ENCODE measurements at regions not wholly inside any gene's neighbourhood (a gene's known extent, or its start where the extent isn't known, plus 50 kb on each side); places are given as distances from the start of the nearest gene placed in this dataset.

GRCh38 chr11:27857588-27857987 lies 157.3 kb upstream of the BDNF start:
- no peak for TF ChIP-seq CTCF (IDR thresholded peaks at IDR 0.05; ENCODE audit: control extremely low read depth in 1 of 3, insufficient read depth in 1 of 3, low read depth in 1 of 3, low read length in 3 of 3)
- no peak for TF ChIP-seq ATF3 (IDR thresholded peaks at IDR 0.05; ENCODE audit: insufficient read depth, low read depth, low read length)
- no peak for TF ChIP-seq POLR2AphosphoS5 (IDR thresholded peaks at IDR 0.05; ENCODE audit: low read depth, low read length)
- no peak for TF ChIP-seq USF2 (IDR thresholded peaks at IDR 0.05; ENCODE audit: low read length)
- no peak for TF ChIP-seq RFX5 (IDR thresholded peaks at IDR 0.05; ENCODE audit: borderline replicate concordance, low read depth, low read length)
- no peak for TF ChIP-seq POLR2A (IDR thresholded peaks at IDR 0.05; ENCODE audit: control extremely low read depth in 1 of 2, low read depth in 2 of 2, low read length in 2 of 2)
- no peak for TF ChIP-seq SP2 (IDR thresholded peaks at IDR 0.05; ENCODE audit: low read length)
- TF ChIP-seq MAX (IDR thresholded peaks at IDR 0.05): no peak
